Gastroesophageal sphincter (tissue), 4 donors: ENCODE measurements at regions not wholly inside any gene's neighbourhood (a gene's known extent, or its start where the extent isn't known, plus 50 kb on each side); places are given as distances from the start of the nearest gene placed in this dataset.

Source experiments
- ATAC-seq: fragments of 150-250 bp; one replicate; pipeline ENCODE4 v1.9.1; 2016; ENCODE audit warnings: mild to moderate bottlenecking, moderate library complexity
- H3K27ac ChIP-seq, 4 donors: fragments of 200-600 bp; sonication (generic) in 3 of 4; 1 replicate in 3 of 4; 2 replicates in 1 of 4; pipeline ENCODE4 v1.5.1; 2016 to 2019
- H3K27me3 ChIP-seq: fragments of 200-600 bp; sonication (generic); one replicate; pipeline ENCODE4 v1.5.1; 2019
- H3K36me3 ChIP-seq, 2 donors: fragments of 200-600 bp; sonication (generic); one replicate each; pipeline ENCODE4 v1.5.1; 2019; ENCODE audit warnings: control low read depth in 1 of 2
- H3K4me1 ChIP-seq, 3 donors: fragments of 200-600 bp; sonication (generic); 1 replicate in 2 of 3; 2 replicates in 1 of 3; pipeline ENCODE4 v1.5.1; 2016 to 2019; ENCODE audit warnings: control low read depth in 2 of 3
- H3K4me3 ChIP-seq, 2 donors: fragments of 200-600 bp; sonication (generic); one replicate each; pipeline ENCODE4 v1.5.1; 2019; ENCODE audit warnings: mild to moderate bottlenecking in 1 of 2, moderate library complexity in 1 of 2
- H3K9me3 ChIP-seq, 3 donors: fragments of 200-600 bp; sonication (generic); one replicate each; pipeline ENCODE4 v1.5.1; 2017 to 2019; ENCODE audit warnings: control low read depth in 2 of 3
- CTCF ChIP-seq, 4 experiments: fragments of 200-600 bp in 2 of 4; fragments of 450-650 bp in 2 of 4; sonication (generic) in 1 of 4; IDR thresholded peaks; one replicate each; pipeline ENCODE4 v1.5.1; 2017 to 2019; ENCODE audit warnings: antibody characterized with exemption in 4 of 4, mild to moderate bottlenecking in 2 of 4, moderate library complexity in 2 of 4
- EP300 ChIP-seq: sonication (generic); formaldehyde crosslinking; IDR thresholded peaks from one replicate; pipeline ENCODE4 v1.6.1; 2017; ENCODE audit warnings: antibody characterized with exemption, mild to moderate bottlenecking
- POLR2A ChIP-seq, 2 donors: fragments of 450-650 bp; IDR thresholded peaks; one replicate each; pipeline ENCODE4 v1.6.1; 2017; ENCODE audit warnings: antibody characterized with exemption in 2 of 2, mild to moderate bottlenecking in 2 of 2, moderate library complexity in 1 of 2
- POLR2AphosphoS5 ChIP-seq: sonication (generic); formaldehyde crosslinking; IDR thresholded peaks from one replicate; pipeline ENCODE4 v1.6.1; 2017; ENCODE audit warnings: antibody characterized with exemption
- WGBS, 2 donors: methylation state at CpG; one replicate each; pipeline ENCODE4 v1.1.5; 2018; ENCODE audit warnings: low coverage in 1 of 2; 5-methylcytosine and 5-hydroxymethylcytosine counted together

DNA sequence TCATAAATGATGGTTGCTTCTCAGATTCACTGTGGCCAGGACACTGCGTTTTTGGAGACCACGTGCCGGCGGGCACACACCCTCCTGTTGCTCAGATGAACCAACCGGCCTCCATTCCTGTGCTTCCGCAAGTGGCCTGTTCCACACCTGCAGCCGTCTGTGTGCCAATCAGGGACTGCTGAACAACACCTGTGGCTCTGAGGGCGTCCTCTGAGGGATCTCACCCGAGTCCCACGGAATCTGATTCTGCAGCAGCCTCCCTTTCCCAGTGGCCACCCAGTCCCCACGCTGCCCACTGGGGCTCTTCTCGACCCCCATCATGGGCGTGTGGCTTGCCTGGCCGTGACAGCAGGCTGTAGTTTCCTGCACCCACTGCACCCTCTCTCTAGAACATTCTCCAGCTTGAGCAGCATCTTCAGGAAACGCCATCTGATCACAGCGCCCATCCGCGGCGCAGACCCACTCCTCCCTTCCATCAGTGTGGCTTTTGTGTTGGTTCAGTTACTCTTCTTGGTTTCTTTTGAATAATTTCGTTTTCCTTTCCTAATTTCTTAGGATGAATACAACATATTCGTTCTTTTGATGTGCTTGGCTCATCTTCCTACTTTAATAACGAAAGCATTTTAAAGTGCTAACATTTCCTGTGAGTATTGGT is 65.1 kb upstream of the SLC22A11 start:
- Histone ChIP-seq H3K4me1 (no peaks in the 10 kb centered on the region), H3K9me3 (no peaks in the 10 kb centered on the region), H3K4me3 (no peak overlapping the region), H3K27me3 (peaks cover 78% of the 10 kb centered on the region), H3K27ac (no peak overlapping the region), H3K36me3 (no peaks in the 10 kb centered on the region)
- no peak for ATAC-seq
- WGBS, 2 donors = 72% methylated on average over 10 to 15 of the region's 22 CpGs
- TF ChIP-seq EP300 = no peak
- TF ChIP-seq CTCF (IDR thresholded peaks at IDR 0.05) = no peak
- TF ChIP-seq POLR2AphosphoS5 = no peak
- no peak for TF ChIP-seq POLR2A (IDR thresholded peaks at IDR 0.05)

DNA sequence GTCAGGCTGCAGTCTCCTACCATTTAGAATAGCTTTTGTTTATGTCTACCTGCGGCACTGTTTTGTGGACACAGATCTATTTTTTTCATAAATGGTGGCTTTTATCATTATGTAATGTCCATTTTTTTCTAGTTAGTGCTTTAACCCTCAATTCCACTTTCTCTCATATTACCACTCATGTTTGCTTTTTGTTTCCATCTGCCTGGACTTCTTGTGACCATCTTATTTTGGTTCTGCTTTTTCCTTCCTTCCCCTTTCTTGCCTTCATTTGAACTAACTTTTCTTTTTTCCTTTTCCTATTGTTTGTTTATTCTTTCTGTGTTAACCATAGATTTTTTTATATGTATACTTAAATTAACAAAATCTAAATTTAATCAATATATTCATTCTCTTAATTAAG is 63.2 kb upstream of the SLC22A11 start:
- no peaks in the 10 kb centered on the region for H3K36me3 ChIP-seq
- H3K4me3 ChIP-seq = no peak overlapping the region
- H3K9me3 ChIP-seq = no peaks in the 10 kb centered on the region
- no peak overlapping the region for H3K27ac ChIP-seq
- peaks cover 74% of the 10 kb centered on the region for H3K27me3 ChIP-seq
- no peak for TF ChIP-seq CTCF (IDR thresholded peaks at IDR 0.05)
- no peak for TF ChIP-seq POLR2A (IDR thresholded peaks at IDR 0.05)
- TF ChIP-seq EP300 = no peak
- no peaks in the 10 kb centered on the region for H3K4me1 ChIP-seq
- 44% methylated on average over 1 of the region's 1 CpG for WGBS, 2 donors
- ATAC-seq = no peak

DNA sequence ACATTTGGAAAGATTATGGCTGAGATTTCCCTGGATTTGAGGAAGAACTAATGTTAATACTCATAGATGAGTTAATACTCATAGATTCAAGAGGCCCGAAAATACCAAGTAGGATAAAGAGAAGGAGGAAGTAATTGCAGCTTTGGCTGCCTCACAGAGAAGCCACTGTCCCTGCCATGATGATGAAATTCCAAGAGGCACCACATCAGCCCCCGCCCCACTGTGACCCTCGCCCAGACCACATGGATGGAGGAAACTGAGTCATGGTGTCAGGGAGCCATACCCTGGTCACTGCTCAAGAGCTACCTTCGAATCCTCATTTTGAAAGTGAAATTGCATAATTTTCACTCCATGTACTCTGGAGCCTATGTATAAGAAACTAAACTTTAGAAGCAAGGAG is 57.6 kb upstream of the SLC22A11 start:
- Histone ChIP-seq H3K27me3 (peaks cover 68% of the 10 kb centered on the region), H3K4me1 (no peaks in the 10 kb centered on the region), H3K27ac (no peak overlapping the region), H3K36me3 (no peaks in the 10 kb centered on the region), H3K9me3 (no peaks in the 10 kb centered on the region), H3K4me3 (no peak overlapping the region)
- ATAC-seq = no peak
- no peak for TF ChIP-seq CTCF (IDR thresholded peaks at IDR 0.05)
- no peak for TF ChIP-seq POLR2AphosphoS5
- no peak for TF ChIP-seq EP300
- TF ChIP-seq POLR2A (IDR thresholded peaks at IDR 0.05) = no peak
- 41 to 52% methylated on average over 2 to 3 of the region's 4 CpGs for WGBS, 2 donors

- H3K27me3 ChIP-seq = peaks cover 65% of the 10 kb centered on the region
- H3K9me3 ChIP-seq = peaks cover 0 to 5% (median 0%) of the 10 kb centered on the region in 3 donors
- no peak for ATAC-seq
- no peak overlapping the region for H3K27ac ChIP-seq
- H3K36me3 ChIP-seq = no peaks in the 10 kb centered on the region
- 61 to 65% methylated on average over 5 to 13 of the region's 16 CpGs for WGBS, 2 donors
- H3K4me3 ChIP-seq = no peak overlapping the region
- H3K4me1 ChIP-seq = no peaks in the 10 kb centered on the region
- no peak for TF ChIP-seq CTCF (IDR thresholded peaks at IDR 0.05)
- no peak for TF ChIP-seq EP300
- TF ChIP-seq POLR2AphosphoS5 = no peak
- no peak for TF ChIP-seq POLR2A (IDR thresholded peaks at IDR 0.05)
Observed at GRCh38 chr11:64499261-64500004, 56.3 kb upstream of the SLC22A11 start.
